HG03095 (cell line): ENCODE measurements at regions not wholly inside any gene's neighbourhood (a gene's known extent, or its start where the extent isn't known, plus 50 kb on each side); places are given as distances from the start of the nearest gene placed in this dataset.

Source experiments
- ATAC-seq: cut with Tn5 transposase; IDR thresholded peaks from one replicate; pipeline ENCODE4 v1.9.1; 2021; ENCODE audit warnings: moderate library complexity; ENCODE audit not compliant: unreplicated experiment

GRCh38 chr18:55818284-55818683, 230.3 kb upstream of the TCF4 start:
- no peak for ATAC-seq

- no peak for ATAC-seq
Measured at GRCh38 chr18:55811925-55812324, 223.9 kb upstream of the TCF4 start.

GRCh38 chr18:55805666-55806065, 217.7 kb upstream of the TCF4 start:
- ATAC-seq, result no peak

- no peak for ATAC-seq
Measured at GRCh38 chr18:55795101-55795669, 207.2 kb upstream of the TCF4 start.

GRCh38 chr18:55794288-55795052, 206.5 kb upstream of the TCF4 start:
- no peak for ATAC-seq

- no peak for ATAC-seq
Measured at GRCh38 chr18:55790296-55790695, 202.3 kb upstream of the TCF4 start.

GRCh38 chr18:55787536-55788073, 199.6 kb upstream of the TCF4 start:
- ATAC-seq, result no peak

- no peak for ATAC-seq
Measured at GRCh38 chr18:55786651-55787272, 198.8 kb upstream of the TCF4 start.

GRCh38 chr18:55783921-55784320, 195.9 kb upstream of the TCF4 start:
- no peak for ATAC-seq

- no peak for ATAC-seq
Measured at GRCh38 chr18:55781481-55781957, 193.5 kb upstream of the TCF4 start.

GRCh38 chr18:55780586-55781071, 192.6 kb upstream of the TCF4 start:
- no peak for ATAC-seq

- no peak for ATAC-seq
Measured at GRCh38 chr18:55779691-55780585, 191.9 kb upstream of the TCF4 start.

- no peak for ATAC-seq
Measured at GRCh38 chr18:55778788-55779690, 191.0 kb upstream of the TCF4 start.

- ATAC-seq, result no peak
Measured at GRCh38 chr18:55777666-55778304, 189.8 kb upstream of the TCF4 start.

GRCh38 chr18:55775972-55776371, 188.0 kb upstream of the TCF4 start:
- ATAC-seq, result no peak

- no peak for ATAC-seq
Measured at GRCh38 chr18:55774505-55774904, 186.5 kb upstream of the TCF4 start.

GRCh38 chr18:55768255-55768654, 180.3 kb upstream of the TCF4 start:
- no peak for ATAC-seq

GRCh38 chr18:55764386-55764785, 176.4 kb upstream of the TCF4 start:
- no peak for ATAC-seq

- no peak for ATAC-seq
Measured at GRCh38 chr18:55763805-55764204, 175.8 kb upstream of the TCF4 start.
